CD4-positive, CD25-positive, alpha-beta regulatory T cell (primary cell): ENCODE measurements at regions not wholly inside any gene's neighbourhood (a gene's known extent, or its start where the extent isn't known, plus 50 kb on each side); places are given as distances from the start of the nearest gene placed in this dataset.

Experiments used
- ATAC-seq, 2 donors: fragments of 150-1000 bp; cut with Tn5 transposase; one replicate each; pipeline ENCODE4 v1.10.0; 2021; ENCODE audit warnings: low read depth in 2 of 2, moderate number of reproducible peaks in 2 of 2, moderate library complexity in 1 of 2
- DNase-seq, 3 donors: peaks; one replicate each; pipeline versions ENCODE4 v3.0.0 to v3.0.0-alpha.2; 2012 to 2022; ENCODE audit warnings: mixed read lengths in 1 of 3
- H3K27ac ChIP-seq: one replicate; pipeline ENCODE4 v1.7.0; 2013; ENCODE audit warnings: mild to moderate bottlenecking, low read length; ENCODE audit not compliant: insufficient read depth, poor library complexity, severe bottlenecking
- H3K27me3 ChIP-seq: one replicate; pipeline ENCODE4 v1.7.0; 2013; ENCODE audit warnings: low read length; ENCODE audit not compliant: control insufficient read depth, insufficient read depth
- H3K36me3 ChIP-seq: one replicate; pipeline ENCODE4 v1.7.0; 2013; ENCODE audit warnings: mild to moderate bottlenecking, low read length, moderate library complexity; ENCODE audit not compliant: control insufficient read depth, insufficient read depth
- H3K4me1 ChIP-seq: 2 replicates; pipeline ENCODE4 v1.7.0; 2013; ENCODE audit warnings: mild to moderate bottlenecking, low read length; ENCODE audit not compliant: insufficient read depth, control insufficient read depth, poor library complexity, severe bottlenecking
- H3K4me3 ChIP-seq: one replicate; pipeline ENCODE4 v1.7.0; 2013; ENCODE audit warnings: low read depth, mild to moderate bottlenecking, low read length, moderate library complexity
- H3K9me3 ChIP-seq, 2 experiments: 1 replicate in 1 of 2; 2 replicates in 1 of 2; pipeline ENCODE4 v1.7.0; 2013; ENCODE audit warnings: low read length in 2 of 2, mild to moderate bottlenecking in 1 of 2, moderate library complexity in 1 of 2; ENCODE audit not compliant: control insufficient read depth in 2 of 2
- H3K27ac Mint-ChIP-seq, 3 donors: one replicate each; pipeline ENCODE4 v1.8.0; 2020 to 2022; ENCODE audit warnings: mild to moderate bottlenecking in 3 of 3, mixed read lengths in 3 of 3, moderate library complexity in 2 of 3
- H3K27me3 Mint-ChIP-seq: one replicate; pipeline ENCODE4 v1.8.0; 2022; ENCODE audit warnings: mild to moderate bottlenecking, mixed read lengths
- H3K36me3 Mint-ChIP-seq: one replicate; pipeline ENCODE4 v1.8.0; 2020; ENCODE audit warnings: mixed read lengths
- H3K4me1 Mint-ChIP-seq, 4 donors: one replicate each; pipeline ENCODE4 v1.8.0; 2020 to 2022; ENCODE audit warnings: mixed read lengths in 4 of 4, mild to moderate bottlenecking in 1 of 4
- H3K4me3 Mint-ChIP-seq, 4 donors: one replicate each; pipeline ENCODE4 v1.8.0; 2020 to 2022; ENCODE audit warnings: mild to moderate bottlenecking in 4 of 4, mixed read lengths in 4 of 4, moderate library complexity in 3 of 4
- H3K9me3 Mint-ChIP-seq, 7 donors: one replicate each; pipeline ENCODE4 v1.8.0; 2020 to 2022; ENCODE audit warnings: mixed read lengths in 7 of 7, mild to moderate bottlenecking in 3 of 7, moderate library complexity in 2 of 7

DNA sequence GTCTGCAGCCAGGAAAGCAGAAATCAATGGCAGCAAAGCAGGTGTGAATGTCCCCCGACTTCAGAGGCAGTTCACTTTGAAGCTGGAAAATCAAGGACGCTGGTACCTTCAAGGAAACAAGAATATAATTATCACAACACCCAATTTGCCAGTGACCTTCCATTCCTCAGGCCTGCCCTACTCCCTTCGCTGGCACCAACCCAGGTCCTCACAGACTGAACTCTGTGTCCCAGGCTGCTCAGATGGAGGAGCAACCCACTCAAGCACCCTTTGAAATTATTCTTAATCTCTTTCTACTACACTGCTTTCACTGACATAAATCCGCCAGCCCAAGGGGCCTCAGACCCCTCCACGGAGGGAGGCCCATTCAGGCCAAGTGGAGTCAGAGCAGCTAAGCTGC, 64.7 kb upstream of the WT1 start:
- H3K4me1 ChIP-seq, result no peaks in the 10 kb centered on the region
- Mint-ChIP-seq H3K27me3 (peaks cover 4% of the 10 kb centered on the region), H3K36me3 (no peaks in the 10 kb centered on the region), H3K4me3 (no peak overlapping the region), H3K9me3 (peaks cover 0 to 1% (median 0%) of the 10 kb centered on the region in 7 donors), H3K4me1 (peaks cover 0 to 4% (median 0%) of the 10 kb centered on the region in 4 donors), H3K27ac (no peak overlapping the region)
- no peaks in the 10 kb centered on the region for H3K9me3 ChIP-seq
- no peak for DNase-seq
- no peak overlapping the region for H3K4me3 ChIP-seq
- no peaks in the 10 kb centered on the region for H3K27me3 ChIP-seq
- ATAC-seq, result no peak
- H3K27ac ChIP-seq, result no peak overlapping the region
- H3K36me3 ChIP-seq, result no peaks in the 10 kb centered on the region

DNA sequence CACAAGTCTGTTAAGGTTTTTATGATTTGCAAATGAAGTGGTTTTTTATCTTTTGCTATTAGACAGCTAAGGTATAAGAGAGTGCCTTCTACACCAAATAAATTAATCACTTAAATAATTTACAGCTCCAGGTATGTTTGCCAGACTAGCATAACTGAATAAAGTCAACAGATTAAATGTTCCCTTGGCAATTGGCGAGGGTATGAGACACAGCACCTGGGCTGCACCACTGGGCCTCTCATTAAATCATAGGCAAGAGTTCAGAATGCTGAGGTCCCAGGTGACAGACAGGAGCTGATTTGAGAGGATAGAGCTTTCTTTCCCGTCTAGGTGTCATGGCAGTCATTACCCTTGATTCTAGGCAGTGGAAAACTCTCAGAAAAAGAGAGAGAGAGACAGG, 62.6 kb upstream of the WT1 start:
- H3K27me3 ChIP-seq, result no peaks in the 10 kb centered on the region
- no peaks in the 10 kb centered on the region for H3K4me1 ChIP-seq
- H3K9me3 Mint-ChIP-seq, result no peaks in the 10 kb centered on the region
- H3K4me3 Mint-ChIP-seq, result no peak overlapping the region
- no peaks in the 10 kb centered on the region for H3K9me3 ChIP-seq
- DNase-seq (no peak), ATAC-seq (no peak)
- peaks cover 0 to 2% (median 0%) of the 10 kb centered on the region in 4 donors for H3K4me1 Mint-ChIP-seq
- H3K36me3 ChIP-seq, result no peaks in the 10 kb centered on the region
- H3K36me3 Mint-ChIP-seq, result no peaks in the 10 kb centered on the region
- no peak overlapping the region for H3K27ac ChIP-seq
- H3K27ac Mint-ChIP-seq, result no peak overlapping the region
- no peak overlapping the region for H3K4me3 ChIP-seq
- peaks cover 4% of the 10 kb centered on the region for H3K27me3 Mint-ChIP-seq

DNA sequence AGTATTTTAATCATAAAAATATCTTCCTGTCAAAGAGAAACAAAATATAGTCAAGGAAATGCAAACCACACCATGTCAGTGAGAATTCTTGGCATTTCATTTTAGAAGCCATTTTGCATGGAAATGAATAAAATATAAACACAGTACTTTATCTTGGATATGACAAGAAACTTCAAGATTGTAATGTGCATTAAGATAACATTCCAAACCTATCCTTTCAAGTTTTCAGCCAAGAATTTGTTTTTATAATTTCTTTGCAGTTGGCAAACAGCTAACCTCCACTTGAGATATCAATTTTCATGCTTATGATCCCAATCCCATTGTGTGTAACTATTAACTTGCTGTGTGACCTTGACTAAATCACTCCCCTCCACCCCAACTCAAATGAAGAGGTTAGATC, 59.3 kb upstream of the WT1 start:
- DNase-seq (no peak), ATAC-seq (no peak)
- Mint-ChIP-seq H3K4me3 (no peak overlapping the region), H3K9me3 (no peaks in the 10 kb centered on the region), H3K36me3 (no peaks in the 10 kb centered on the region), H3K4me1 (no peaks in the 10 kb centered on the region), H3K27ac (no peak overlapping the region), H3K27me3 (no peaks in the 10 kb centered on the region)
- Histone ChIP-seq H3K27ac (no peak overlapping the region), H3K9me3 (no peaks in the 10 kb centered on the region), H3K36me3 (no peaks in the 10 kb centered on the region), H3K4me1 (no peaks in the 10 kb centered on the region), H3K4me3 (no peak overlapping the region), H3K27me3 (no peaks in the 10 kb centered on the region)

- H3K4me1 Mint-ChIP-seq, result no peaks in the 10 kb centered on the region
- no peak for ATAC-seq
Observed at GRCh38 chr11:32489464-32489863, 54.1 kb upstream of the WT1 start.

GRCh38 chr11:32487270-32487669, 51.9 kb upstream of the WT1 start:
- H3K9me3 Mint-ChIP-seq, result no peaks in the 10 kb centered on the region
- ATAC-seq (peak in 1 of 2 donors; percentile 22), DNase-seq (no peak)
- H3K27ac ChIP-seq, result no peak overlapping the region
- H3K27me3 Mint-ChIP-seq, result no peaks in the 10 kb centered on the region
- H3K27me3 ChIP-seq, result no peaks in the 10 kb centered on the region
- H3K27ac Mint-ChIP-seq, result no peak overlapping the region
- no peaks in the 10 kb centered on the region for H3K4me1 Mint-ChIP-seq
- H3K4me3 ChIP-seq, result no peak overlapping the region
- H3K36me3 ChIP-seq, result no peaks in the 10 kb centered on the region
- H3K36me3 Mint-ChIP-seq, result no peaks in the 10 kb centered on the region
- H3K4me1 ChIP-seq, result no peaks in the 10 kb centered on the region
- no peaks in the 10 kb centered on the region for H3K9me3 ChIP-seq
- no peak overlapping the region for H3K4me3 Mint-ChIP-seq

More at GRCh38 chr11:32489464-32489863, 54.1 kb upstream of the WT1 start:
- H3K9me3 Mint-ChIP-seq, result no peaks in the 10 kb centered on the region
- no peaks in the 10 kb centered on the region for H3K27me3 ChIP-seq
- H3K36me3 Mint-ChIP-seq, result no peaks in the 10 kb centered on the region
- H3K27ac ChIP-seq, result no peak overlapping the region
- no peaks in the 10 kb centered on the region for H3K36me3 ChIP-seq
- no peaks in the 10 kb centered on the region for H3K9me3 ChIP-seq
- no peaks in the 10 kb centered on the region for H3K4me1 ChIP-seq
- DNase-seq, result no peak
- no peaks in the 10 kb centered on the region for H3K27me3 Mint-ChIP-seq
- H3K4me3 Mint-ChIP-seq, result no peak overlapping the region
- H3K4me3 ChIP-seq, result no peak overlapping the region
- no peak overlapping the region for H3K27ac Mint-ChIP-seq

GRCh38 chr11:32485733-32486132, 50.4 kb upstream of the WT1 start:
- H3K27ac Mint-ChIP-seq, result no peak overlapping the region
- H3K27me3 Mint-ChIP-seq, result no peaks in the 10 kb centered on the region

More at GRCh38 chr11:32485733-32486132, 50.4 kb upstream of the WT1 start:
- ATAC-seq (no peak), DNase-seq (no peak)
- Mint-ChIP-seq H3K4me1 (no peaks in the 10 kb centered on the region), H3K9me3 (no peaks in the 10 kb centered on the region), H3K36me3 (no peaks in the 10 kb centered on the region), H3K4me3 (no peak overlapping the region)
- no peaks in the 10 kb centered on the region for H3K9me3 ChIP-seq
- no peaks in the 10 kb centered on the region for H3K27me3 ChIP-seq
- no peak overlapping the region for H3K27ac ChIP-seq
- H3K4me1 ChIP-seq, result no peaks in the 10 kb centered on the region
- no peak overlapping the region for H3K4me3 ChIP-seq
- no peaks in the 10 kb centered on the region for H3K36me3 ChIP-seq
